Stimulated activated CD8-positive, alpha-beta memory T cell treated with anti-CD3 and anti-CD28 coated beads, Interleukin-7, amount 100 ng/mL, for 48 hours (primary cell): ENCODE measurements at regions not wholly inside any gene's neighbourhood (a gene's known extent, or its start where the extent isn't known, plus 50 kb on each side); places are given as distances from the start of the nearest gene placed in this dataset.
A peak's percentile ranks its signal among the peaks of the same experiment; 100 is the strongest.

ENCODE experiments used
- DNase-seq, 2 donors: peaks; one replicate each; pipeline ENCODE4 v3.0.0-alpha.2; 2020; ENCODE audit warnings: low read depth in 1 of 2; ENCODE audit errors: extremely low read depth in 1 of 2

GRCh38 chr10:110413049-110413783 lies 84.5 kb upstream of the DUSP5 start:
- peak in 1 of 2 donors; percentile 20 for DNase-seq

- no peak for DNase-seq
These were observed 83.7 kb upstream of the DUSP5 start for GRCh38 chr10:110413903-110414547.

- peak; percentile 77 to 95 for DNase-seq
These were observed 83.0 kb upstream of the DUSP5 start for GRCh38 chr10:110414548-110415309.

GRCh38 chr10:110415809-110416208 lies 81.9 kb upstream of the DUSP5 start:
- DNase-seq: no peak

- DNase-seq: no peak
These were observed 80.7 kb upstream of the DUSP5 start for GRCh38 chr10:110416776-110417711.

- no peak for DNase-seq
These were observed 79.5 kb upstream of the DUSP5 start for GRCh38 chr10:110418218-110418617.

- no peak for DNase-seq
These were observed 78.4 kb upstream of the DUSP5 start for GRCh38 chr10:110419265-110419664.

- DNase-seq: no peak
These were observed 77.1 kb upstream of the DUSP5 start for GRCh38 chr10:110420401-110421193.

GRCh38 chr10:110421512-110422138 lies 76.1 kb upstream of the DUSP5 start:
- DNase-seq: no peak

- DNase-seq: no peak
These were observed 75.2 kb upstream of the DUSP5 start for GRCh38 chr10:110422548-110422947.

- DNase-seq: no peak
These were observed 74.1 kb upstream of the DUSP5 start for GRCh38 chr10:110423650-110424049.

- DNase-seq: peak; percentile 56 to 80
These were observed 71.9 kb upstream of the DUSP5 start for GRCh38 chr10:110425684-110426293.

- DNase-seq: no peak
These were observed 71.2 kb upstream of the DUSP5 start for GRCh38 chr10:110426294-110427181.

GRCh38 chr10:110429301-110429700 lies 68.4 kb upstream of the DUSP5 start:
- DNase-seq: no peak

GRCh38 chr10:110430340-110431273 lies 67.1 kb upstream of the DUSP5 start:
- DNase-seq: no peak

- no peak for DNase-seq
These were observed 66.0 kb upstream of the DUSP5 start for GRCh38 chr10:110431659-110432058.

- no peak for DNase-seq
These were observed 65.6 kb upstream of the DUSP5 start for GRCh38 chr10:110432084-110432483.
